Progenitor cell of endocrine pancreas (in vitro differentiated cells): ENCODE measurements at regions not wholly inside any gene's neighbourhood (a gene's known extent, or its start where the extent isn't known, plus 50 kb on each side); places are given as distances from the start of the nearest gene placed in this dataset.

ENCODE experiments used
- DNase-seq: peaks from one replicate; pipeline ENCODE4 v3.0.0; 2021; ENCODE audit warnings: low spot score; ENCODE audit not compliant: unreplicated experiment
- H3K27ac Mint-ChIP-seq: 2 replicates; pipeline ENCODE4 v1.8.0; 2021; ENCODE audit warnings: mild to moderate bottlenecking, moderate library complexity, mixed read lengths
- H3K27me3 Mint-ChIP-seq: 2 replicates; pipeline ENCODE4 v1.8.0; 2021; ENCODE audit warnings: mixed read lengths
- H3K36me3 Mint-ChIP-seq: 2 replicates; pipeline ENCODE4 v1.8.0; 2022; ENCODE audit warnings: mixed read lengths; ENCODE audit not compliant: insufficient read depth
- H3K4me1 Mint-ChIP-seq: 2 replicates; pipeline ENCODE4 v1.8.0; 2021; ENCODE audit warnings: low read depth, mixed read lengths
- H3K4me3 Mint-ChIP-seq: 2 replicates; pipeline ENCODE4 v1.8.0; 2021; ENCODE audit warnings: low read depth, mild to moderate bottlenecking, moderate library complexity, mixed read lengths
- H3K9me3 Mint-ChIP-seq: 2 replicates; pipeline ENCODE4 v1.8.0; 2021; ENCODE audit warnings: low read depth, mixed read lengths
- TF ChIP-seq, protein P1 (sequence below): fragments of 200-600 bp; sonication (generic); IDR thresholded peaks from one replicate; pipeline ENCODE4 v1.5.0; 2021; ENCODE audit warnings: antibody characterized with exemption, mild to moderate bottlenecking; ENCODE audit not compliant: unreplicated experiment

DNA sequence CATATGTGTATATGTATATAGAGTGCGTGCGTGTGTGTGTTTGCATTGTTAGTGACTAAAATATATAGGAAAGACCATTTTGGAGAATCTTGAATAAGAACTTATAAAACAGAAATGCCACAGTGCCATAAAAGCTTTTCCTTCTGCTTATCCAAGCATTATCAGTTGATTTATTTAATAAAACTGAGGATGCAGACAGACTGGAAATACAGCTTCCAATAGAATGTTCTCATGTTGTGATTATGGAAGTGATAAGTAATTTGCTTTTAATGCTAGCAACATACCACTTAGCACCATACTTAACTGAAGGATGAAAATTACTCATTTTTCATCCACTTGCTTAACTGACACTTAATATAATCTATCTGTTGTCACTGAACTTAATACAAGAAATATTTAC is 820.1 kb downstream of the TFAP2A start:
- H3K27ac Mint-ChIP-seq = no peak overlapping the region
- no peak for DNase-seq
- no peak overlapping the region for H3K4me3 Mint-ChIP-seq
- H3K4me1 Mint-ChIP-seq = peaks cover 11% of the 10 kb centered on the region
- no peaks in the 10 kb centered on the region for H3K36me3 Mint-ChIP-seq
- TF ChIP-seq, protein P1, sequence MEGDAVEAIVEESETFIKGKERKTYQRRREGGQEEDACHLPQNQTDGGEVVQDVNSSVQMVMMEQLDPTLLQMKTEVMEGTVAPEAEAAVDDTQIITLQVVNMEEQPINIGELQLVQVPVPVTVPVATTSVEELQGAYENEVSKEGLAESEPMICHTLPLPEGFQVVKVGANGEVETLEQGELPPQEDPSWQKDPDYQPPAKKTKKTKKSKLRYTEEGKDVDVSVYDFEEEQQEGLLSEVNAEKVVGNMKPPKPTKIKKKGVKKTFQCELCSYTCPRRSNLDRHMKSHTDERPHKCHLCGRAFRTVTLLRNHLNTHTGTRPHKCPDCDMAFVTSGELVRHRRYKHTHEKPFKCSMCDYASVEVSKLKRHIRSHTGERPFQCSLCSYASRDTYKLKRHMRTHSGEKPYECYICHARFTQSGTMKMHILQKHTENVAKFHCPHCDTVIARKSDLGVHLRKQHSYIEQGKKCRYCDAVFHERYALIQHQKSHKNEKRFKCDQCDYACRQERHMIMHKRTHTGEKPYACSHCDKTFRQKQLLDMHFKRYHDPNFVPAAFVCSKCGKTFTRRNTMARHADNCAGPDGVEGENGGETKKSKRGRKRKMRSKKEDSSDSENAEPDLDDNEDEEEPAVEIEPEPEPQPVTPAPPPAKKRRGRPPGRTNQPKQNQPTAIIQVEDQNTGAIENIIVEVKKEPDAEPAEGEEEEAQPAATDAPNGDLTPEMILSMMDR = no peak
- H3K27me3 Mint-ChIP-seq = peaks cover 2% of the 10 kb centered on the region
- H3K9me3 Mint-ChIP-seq = no peaks in the 10 kb centered on the region

DNA sequence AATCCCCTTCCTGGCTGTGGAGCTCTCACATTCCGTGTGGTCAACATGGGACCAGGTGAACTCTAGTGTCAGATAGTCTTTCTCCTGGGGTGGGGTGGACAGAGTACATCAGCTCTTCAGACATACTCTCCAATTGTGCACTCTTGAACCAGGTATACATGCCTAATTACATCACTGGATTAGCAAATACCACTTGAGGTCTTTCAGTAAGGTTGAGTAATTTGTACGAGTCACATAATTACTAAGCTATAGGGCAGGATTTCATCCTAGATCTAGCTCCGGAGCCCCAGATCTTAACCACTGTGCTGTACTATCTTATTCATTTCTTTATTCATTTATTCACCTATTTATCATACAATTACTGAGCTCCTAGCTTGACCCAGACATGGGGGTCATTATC is 821.3 kb downstream of the TFAP2A start:
- H3K4me1 Mint-ChIP-seq = peaks cover 11% of the 10 kb centered on the region
- no peak overlapping the region for H3K27ac Mint-ChIP-seq
- H3K36me3 Mint-ChIP-seq = no peaks in the 10 kb centered on the region
- no peaks in the 10 kb centered on the region for H3K27me3 Mint-ChIP-seq
- DNase-seq = no peak
- TF ChIP-seq, protein P1 = no peak
- no peaks in the 10 kb centered on the region for H3K9me3 Mint-ChIP-seq
- H3K4me3 Mint-ChIP-seq = no peak overlapping the region

DNA sequence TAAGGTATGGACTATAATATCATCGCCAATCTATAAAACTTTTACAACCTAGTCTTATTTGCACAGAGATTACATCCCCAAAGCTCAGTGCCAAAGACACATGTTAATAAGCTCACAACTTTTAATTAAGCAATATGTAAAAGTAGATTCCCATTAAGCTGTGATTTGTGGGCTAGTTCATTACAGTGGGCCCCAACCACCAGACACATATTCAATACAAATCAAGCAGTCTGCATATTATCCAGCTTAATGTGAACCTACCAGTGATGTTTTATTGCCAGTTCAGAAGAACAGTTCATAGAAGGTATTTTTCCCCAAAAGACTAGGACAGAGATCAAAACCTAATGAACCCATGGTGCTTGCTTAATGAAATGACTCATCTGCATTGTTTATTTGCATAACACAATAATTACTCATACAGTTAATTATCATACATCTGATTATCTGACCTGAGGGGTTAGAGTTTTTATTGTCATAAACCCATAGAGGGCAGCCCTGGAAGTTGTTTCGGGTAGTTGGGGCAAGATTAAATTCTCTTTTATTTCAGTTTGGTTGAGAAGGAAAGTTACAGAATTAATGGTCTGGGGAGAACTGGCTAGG is 831.0 kb downstream of the TFAP2A start:
- no peaks in the 10 kb centered on the region for H3K9me3 Mint-ChIP-seq
- H3K36me3 Mint-ChIP-seq = no peaks in the 10 kb centered on the region
- no peaks in the 10 kb centered on the region for H3K27me3 Mint-ChIP-seq
- H3K27ac Mint-ChIP-seq = no peak overlapping the region
- H3K4me1 Mint-ChIP-seq = no peaks in the 10 kb centered on the region
- no peak for DNase-seq
- H3K4me3 Mint-ChIP-seq = no peak overlapping the region
- TF ChIP-seq, protein P1 = no peak

DNA sequence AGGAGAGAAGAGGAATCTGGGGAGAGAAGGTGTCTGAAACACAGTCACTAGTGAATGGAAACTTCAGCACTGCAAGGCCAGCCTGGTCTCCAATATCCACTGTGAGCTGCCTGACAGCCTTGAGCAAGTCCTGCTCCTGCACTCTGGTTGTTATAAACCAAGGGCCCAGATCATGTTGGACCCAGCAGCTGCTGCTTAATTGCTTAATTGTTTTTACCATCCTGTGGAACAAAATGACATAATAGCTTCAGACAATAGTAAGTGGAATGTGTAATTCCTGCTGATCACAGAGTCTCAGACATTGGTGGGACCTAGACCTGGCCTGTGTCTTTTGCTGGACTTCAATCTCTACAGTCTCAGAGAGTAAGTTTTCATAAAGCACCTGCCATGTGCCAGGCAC is 833.7 kb downstream of the TFAP2A start:
- DNase-seq = no peak
- no peak overlapping the region for H3K4me3 Mint-ChIP-seq
- H3K27me3 Mint-ChIP-seq = no peaks in the 10 kb centered on the region
- no peaks in the 10 kb centered on the region for H3K36me3 Mint-ChIP-seq
- H3K27ac Mint-ChIP-seq = no peak overlapping the region
- TF ChIP-seq, protein P1 = no peak
- H3K9me3 Mint-ChIP-seq = no peaks in the 10 kb centered on the region
- no peaks in the 10 kb centered on the region for H3K4me1 Mint-ChIP-seq

DNA sequence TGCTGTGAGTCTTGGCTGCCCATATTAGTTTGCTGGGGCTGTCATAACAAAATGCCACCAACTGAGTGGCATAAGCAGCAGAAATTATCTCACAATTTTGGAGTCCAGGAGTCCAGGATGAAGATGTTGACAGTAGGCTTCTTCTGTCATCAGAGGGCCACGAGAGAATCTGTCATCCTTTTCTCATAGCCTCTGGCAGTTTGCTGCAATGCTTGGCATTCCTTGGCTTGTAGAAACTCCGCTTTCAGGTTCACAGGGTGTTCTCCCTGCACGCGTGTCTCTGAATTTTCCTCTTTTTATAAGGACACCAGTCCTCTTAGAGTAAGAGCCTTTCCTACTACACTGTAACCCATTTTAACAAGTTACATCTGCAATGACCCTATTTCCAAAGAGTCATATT is 838.4 kb downstream of the TFAP2A start:
- H3K27me3 Mint-ChIP-seq = no peaks in the 10 kb centered on the region
- DNase-seq = no peak
- H3K27ac Mint-ChIP-seq = no peak overlapping the region
- H3K4me1 Mint-ChIP-seq = no peaks in the 10 kb centered on the region
- TF ChIP-seq, protein P1 = no peak
- no peaks in the 10 kb centered on the region for H3K36me3 Mint-ChIP-seq
- H3K4me3 Mint-ChIP-seq = no peak overlapping the region
- H3K9me3 Mint-ChIP-seq = no peaks in the 10 kb centered on the region
